ENCODE measurements at regions not wholly inside any gene's neighbourhood (a gene's known extent, or its start where the extent isn't known, plus 50 kb on each side); places are given as distances from the start of the nearest gene placed in this dataset.
"Not testable (repeated sequence)": the region's sequence is repeated elsewhere in the genome, so short reads cannot be mapped to it uniquely, and the experiment has no call there.

DNA sequence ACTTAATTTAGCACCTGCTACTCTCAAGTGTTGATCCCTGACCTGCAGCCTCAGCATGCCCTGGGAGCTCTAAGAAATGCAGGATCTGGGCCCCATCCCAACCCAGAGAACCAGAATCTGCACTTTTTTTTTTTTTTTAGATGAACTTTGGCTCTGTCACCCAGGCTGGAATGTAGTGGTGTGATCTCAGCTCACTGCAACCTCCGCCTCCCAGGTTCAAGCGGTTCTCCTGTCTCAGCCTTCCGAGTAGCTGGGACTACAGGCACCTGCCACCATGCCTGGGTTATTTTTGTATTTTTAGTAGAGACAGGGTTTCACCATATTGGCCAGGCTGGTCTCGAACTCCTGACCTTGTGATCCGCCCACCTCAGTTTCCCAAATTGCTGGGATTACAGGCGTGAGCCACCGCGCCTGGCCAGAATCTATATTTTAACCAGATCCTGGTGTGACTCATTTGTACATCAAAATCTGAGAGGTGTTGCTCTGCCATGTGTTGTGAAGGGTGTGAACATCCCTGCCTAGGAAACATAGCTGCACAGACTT lies 92.4 kb upstream of the SH3BP4 start:
- ATAC-seq (ENCODE audit: low read depth in 2 of 2); H3K4me3 ChIP-seq (ENCODE audit: low read depth, low read length); H3K27ac Mint-ChIP-seq; H3K4me1 Mint-ChIP-seq; H3K36me3 ChIP-seq (ENCODE audit: control insufficient read depth, insufficient read depth, low read length); H3K9me3 ChIP-seq (ENCODE audit: control insufficient read depth in 2 of 2, low read length in 2 of 2); DNase-seq; H3K4me3 Mint-ChIP-seq; H3K27ac ChIP-seq (ENCODE audit: insufficient read depth, low read length, poor library complexity, severe bottlenecking); H3K9me3 Mint-ChIP-seq; H3K27me3 ChIP-seq (ENCODE audit: control insufficient read depth, insufficient read depth, low read length); H3K4me1 ChIP-seq (ENCODE audit: control insufficient read depth, insufficient read depth, low read length, poor library complexity, severe bottlenecking); H3K27me3 Mint-ChIP-seq; H3K36me3 Mint-ChIP-seq: not testable (repeated sequence)

DNA sequence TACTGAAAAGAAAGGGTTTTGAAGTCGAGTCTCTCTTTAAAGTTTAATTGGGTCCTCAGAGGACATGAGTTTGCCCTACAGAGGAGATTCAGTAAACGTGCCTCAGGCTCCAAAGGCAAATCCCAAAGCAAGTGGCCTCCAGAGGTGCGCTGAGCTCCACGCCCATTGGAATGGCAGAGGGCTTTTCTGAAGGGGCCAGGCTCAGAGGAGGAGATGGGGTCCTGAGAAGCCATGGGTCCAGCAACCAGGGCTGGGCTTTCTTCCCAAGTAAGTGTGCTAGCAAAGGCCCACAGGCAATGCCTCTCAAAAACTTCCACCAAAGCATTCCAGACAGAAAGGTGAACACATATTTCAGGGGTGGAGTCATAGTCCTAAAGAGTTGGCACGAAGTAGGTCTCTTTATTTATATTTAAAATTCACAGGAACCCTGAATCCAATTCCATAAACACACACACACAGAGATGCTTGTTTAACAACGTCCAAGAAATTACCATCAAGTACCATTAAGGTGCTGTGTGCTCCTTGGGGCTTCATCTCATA lies 93.0 kb upstream of the SH3BP4 start:
- Mint-ChIP-seq H3K4me3 (no peak overlapping the region), H3K9me3 (peaks cover 0 to 6% (median 3%) of the 10 kb centered on the region in 7 donors), H3K36me3 (no peaks in the 10 kb centered on the region), H3K27ac (no peak overlapping the region), H3K27me3 (peaks cover 6% of the 10 kb centered on the region), H3K4me1 (no peaks in the 10 kb centered on the region)
- Histone ChIP-seq H3K27ac (ENCODE audit: insufficient read depth, low read length, poor library complexity, severe bottlenecking) (no peak overlapping the region), H3K27me3 (ENCODE audit: control insufficient read depth, insufficient read depth, low read length) (no peaks in the 10 kb centered on the region), H3K9me3 (ENCODE audit: control insufficient read depth in 2 of 2, low read length in 2 of 2) (no peaks in the 10 kb centered on the region), H3K4me3 (ENCODE audit: low read depth, low read length) (no peak overlapping the region), H3K4me1 (ENCODE audit: control insufficient read depth, insufficient read depth, low read length, poor library complexity, severe bottlenecking) (no peaks in the 10 kb centered on the region), H3K36me3 (ENCODE audit: control insufficient read depth, insufficient read depth, low read length) (no peaks in the 10 kb centered on the region)
- no peak for DNase-seq
- no peak for ATAC-seq (ENCODE audit: low read depth in 2 of 2)

DNA sequence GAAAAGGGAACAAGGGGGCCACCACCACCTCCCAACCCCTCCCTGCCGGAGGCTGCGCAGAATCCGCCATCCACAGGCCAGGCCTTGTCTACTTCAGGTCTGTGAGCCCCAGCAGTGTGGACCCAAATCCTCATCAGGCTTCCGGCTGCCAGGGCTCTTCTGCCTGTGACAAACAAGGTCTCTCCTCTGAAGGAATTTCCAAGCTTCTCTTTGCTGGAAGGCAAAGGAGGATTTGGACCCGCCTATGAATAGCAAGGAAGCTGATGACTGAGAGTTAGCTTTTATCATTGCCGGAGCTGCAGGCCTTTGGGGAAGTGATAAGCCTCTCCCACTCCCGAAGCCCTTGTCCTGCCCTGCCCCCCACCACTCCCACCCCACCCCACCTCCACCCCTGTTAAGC lies 93.7 kb upstream of the SH3BP4 start:
- Histone ChIP-seq H3K27me3 (ENCODE audit: control insufficient read depth, insufficient read depth, low read length) (no peaks in the 10 kb centered on the region), H3K27ac (ENCODE audit: insufficient read depth, low read length, poor library complexity, severe bottlenecking) (no peak overlapping the region), H3K4me1 (ENCODE audit: control insufficient read depth, insufficient read depth, low read length, poor library complexity, severe bottlenecking) (no peaks in the 10 kb centered on the region), H3K4me3 (ENCODE audit: low read depth, low read length) (no peak overlapping the region), H3K36me3 (ENCODE audit: control insufficient read depth, insufficient read depth, low read length) (no peaks in the 10 kb centered on the region), H3K9me3 (ENCODE audit: control insufficient read depth in 2 of 2, low read length in 2 of 2) (no peaks in the 10 kb centered on the region)
- DNase-seq (no peak), ATAC-seq (ENCODE audit: low read depth in 2 of 2) (no peak)
- Mint-ChIP-seq H3K36me3 (no peaks in the 10 kb centered on the region), H3K4me1 (no peaks in the 10 kb centered on the region), H3K9me3 (peaks cover 0 to 6% (median 3%) of the 10 kb centered on the region in 7 donors), H3K4me3 (no peak overlapping the region), H3K27me3 (peaks cover 7% of the 10 kb centered on the region), H3K27ac (no peak overlapping the region)

DNA sequence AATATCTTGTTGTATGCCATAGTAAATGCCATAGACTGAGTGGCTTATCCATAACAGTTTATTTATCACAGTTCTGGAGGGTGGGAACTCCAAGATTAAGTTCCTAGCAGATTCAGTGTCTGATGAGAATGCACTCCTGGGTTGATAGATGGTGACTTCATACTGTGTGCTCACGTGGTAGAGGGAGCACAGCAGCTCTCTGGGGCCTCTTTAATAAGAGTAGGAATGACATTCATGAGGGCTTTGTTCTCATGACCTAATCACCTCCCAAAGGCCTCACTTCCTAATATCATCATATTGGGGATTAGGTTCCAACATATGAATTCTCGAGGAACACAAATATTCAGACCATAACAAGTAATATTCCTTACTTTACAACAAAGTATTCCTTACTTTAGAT lies 98.1 kb upstream of the SH3BP4 start:
- H3K27me3 ChIP-seq (ENCODE audit: control insufficient read depth, insufficient read depth, low read length), result no peaks in the 10 kb centered on the region
- no peaks in the 10 kb centered on the region for H3K4me1 Mint-ChIP-seq
- H3K4me3 Mint-ChIP-seq, result no peak overlapping the region
- no peak overlapping the region for H3K27ac Mint-ChIP-seq
- no peaks in the 10 kb centered on the region for H3K36me3 ChIP-seq (ENCODE audit: control insufficient read depth, insufficient read depth, low read length)
- H3K27ac ChIP-seq (ENCODE audit: insufficient read depth, low read length, poor library complexity, severe bottlenecking), result no peak overlapping the region
- H3K9me3 ChIP-seq (ENCODE audit: control insufficient read depth in 2 of 2, low read length in 2 of 2), result no peaks in the 10 kb centered on the region
- no peak for DNase-seq
- H3K4me3 ChIP-seq (ENCODE audit: low read depth, low read length), result no peak overlapping the region
- no peaks in the 10 kb centered on the region for H3K36me3 Mint-ChIP-seq
- H3K4me1 ChIP-seq (ENCODE audit: control insufficient read depth, insufficient read depth, low read length, poor library complexity, severe bottlenecking), result no peaks in the 10 kb centered on the region
- H3K27me3 Mint-ChIP-seq, result peaks cover 6% of the 10 kb centered on the region
- no peak for ATAC-seq (ENCODE audit: low read depth in 2 of 2)
- peaks cover 0 to 4% (median 0%) of the 10 kb centered on the region in 7 donors for H3K9me3 Mint-ChIP-seq

DNA sequence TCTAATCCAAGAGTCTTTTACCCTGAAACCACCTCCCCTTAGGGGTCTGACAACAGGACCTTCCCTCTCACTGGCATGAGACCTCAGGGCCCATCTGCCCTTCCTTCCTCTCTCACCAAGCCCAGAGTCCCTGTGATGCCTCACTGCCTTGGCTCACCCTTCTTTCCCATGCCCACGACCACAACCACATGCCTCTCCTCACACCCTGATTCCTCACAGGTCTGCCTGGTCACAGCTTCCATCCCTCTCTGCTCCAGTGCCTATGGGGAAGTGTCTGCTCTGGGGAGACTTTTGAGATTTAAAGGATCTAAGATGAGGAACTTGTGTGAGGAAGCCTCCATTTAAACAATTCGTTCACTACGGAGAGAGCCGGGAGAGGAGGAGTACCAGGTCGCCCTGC lies 98.9 kb upstream of the SH3BP4 start:
- H3K27ac Mint-ChIP-seq, result no peak overlapping the region
- DNase-seq (no peak), ATAC-seq (ENCODE audit: low read depth in 2 of 2) (no peak)
- Histone ChIP-seq H3K27me3 (ENCODE audit: control insufficient read depth, insufficient read depth, low read length) (no peaks in the 10 kb centered on the region), H3K36me3 (ENCODE audit: control insufficient read depth, insufficient read depth, low read length) (no peaks in the 10 kb centered on the region), H3K4me1 (ENCODE audit: control insufficient read depth, insufficient read depth, low read length, poor library complexity, severe bottlenecking) (no peaks in the 10 kb centered on the region), H3K27ac (ENCODE audit: insufficient read depth, low read length, poor library complexity, severe bottlenecking) (no peak overlapping the region), H3K9me3 (ENCODE audit: control insufficient read depth in 2 of 2, low read length in 2 of 2) (no peaks in the 10 kb centered on the region), H3K4me3 (ENCODE audit: low read depth, low read length) (no peak overlapping the region)
- no peaks in the 10 kb centered on the region for H3K36me3 Mint-ChIP-seq
- H3K9me3 Mint-ChIP-seq, result peaks cover 0 to 4% (median 0%) of the 10 kb centered on the region in 7 donors
- H3K4me3 Mint-ChIP-seq, result no peak overlapping the region
- no peaks in the 10 kb centered on the region for H3K4me1 Mint-ChIP-seq
- H3K27me3 Mint-ChIP-seq, result peaks cover 6% of the 10 kb centered on the region

DNA sequence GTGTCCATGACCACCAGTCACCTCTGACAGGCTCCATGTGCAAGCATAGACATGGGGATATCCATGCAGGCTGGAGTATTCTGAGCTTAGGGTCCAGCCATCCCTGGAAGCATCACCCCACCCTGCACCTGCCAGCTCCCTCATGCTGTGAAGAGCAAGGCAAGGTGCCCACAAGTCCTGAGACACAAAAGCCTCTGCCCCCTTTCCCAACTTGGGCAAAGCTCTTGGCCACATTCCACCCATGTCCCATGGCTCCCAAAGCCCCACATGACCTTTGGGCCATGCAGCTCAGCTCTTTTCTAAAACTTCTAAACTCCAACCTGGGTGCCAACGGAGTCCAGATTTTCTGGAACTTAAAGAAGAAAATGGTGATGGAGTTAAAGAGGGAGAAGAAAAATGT lies 99.8 kb upstream of the SH3BP4 start:
- peaks cover 7% of the 10 kb centered on the region for H3K27me3 Mint-ChIP-seq
- H3K4me3 Mint-ChIP-seq, result no peak overlapping the region
- Histone ChIP-seq H3K36me3 (ENCODE audit: control insufficient read depth, insufficient read depth, low read length) (no peaks in the 10 kb centered on the region), H3K4me1 (ENCODE audit: control insufficient read depth, insufficient read depth, low read length, poor library complexity, severe bottlenecking) (no peaks in the 10 kb centered on the region), H3K27me3 (ENCODE audit: control insufficient read depth, insufficient read depth, low read length) (no peaks in the 10 kb centered on the region), H3K9me3 (ENCODE audit: control insufficient read depth in 2 of 2, low read length in 2 of 2) (no peaks in the 10 kb centered on the region), H3K27ac (ENCODE audit: insufficient read depth, low read length, poor library complexity, severe bottlenecking) (no peak overlapping the region), H3K4me3 (ENCODE audit: low read depth, low read length) (no peak overlapping the region)
- no peak overlapping the region for H3K27ac Mint-ChIP-seq
- H3K9me3 Mint-ChIP-seq, result peaks cover 0 to 4% (median 0%) of the 10 kb centered on the region in 7 donors
- H3K36me3 Mint-ChIP-seq, result no peaks in the 10 kb centered on the region
- no peak for DNase-seq
- no peaks in the 10 kb centered on the region for H3K4me1 Mint-ChIP-seq
- no peak for ATAC-seq (ENCODE audit: low read depth in 2 of 2)

DNA sequence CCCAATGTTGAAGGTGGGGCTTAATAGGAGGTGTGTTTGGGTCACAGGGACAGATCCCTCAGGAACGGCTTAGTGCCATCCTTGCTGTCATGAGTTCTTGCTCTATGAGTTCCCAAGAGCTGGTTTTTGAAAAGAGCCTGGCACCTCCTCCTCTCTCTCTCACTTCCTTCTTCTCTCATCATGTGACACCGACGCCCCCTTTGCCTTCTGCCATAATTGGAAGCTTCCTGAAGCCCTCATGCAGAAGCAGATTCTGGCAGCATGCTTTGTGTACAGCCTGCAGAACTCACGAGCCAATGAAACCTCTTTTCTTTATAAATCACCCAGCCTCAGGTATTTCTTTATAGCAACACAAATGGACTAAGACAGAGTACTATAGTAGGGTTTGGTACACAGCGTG lies 100.4 kb upstream of the SH3BP4 start:
- Mint-ChIP-seq H3K27ac (no peak overlapping the region), H3K4me3 (no peak overlapping the region), H3K36me3 (no peaks in the 10 kb centered on the region), H3K9me3 (peaks cover 0 to 4% (median 0%) of the 10 kb centered on the region in 7 donors), H3K4me1 (no peaks in the 10 kb centered on the region), H3K27me3 (peaks cover 12% of the 10 kb centered on the region)
- no peak overlapping the region for H3K27ac ChIP-seq (ENCODE audit: insufficient read depth, low read length, poor library complexity, severe bottlenecking)
- no peaks in the 10 kb centered on the region for H3K36me3 ChIP-seq (ENCODE audit: control insufficient read depth, insufficient read depth, low read length)
- H3K4me3 ChIP-seq (ENCODE audit: low read depth, low read length), result no peak overlapping the region
- H3K27me3 ChIP-seq (ENCODE audit: control insufficient read depth, insufficient read depth, low read length), result no peaks in the 10 kb centered on the region
- ATAC-seq (ENCODE audit: low read depth in 2 of 2) (no peak), DNase-seq (no peak)
- no peaks in the 10 kb centered on the region for H3K4me1 ChIP-seq (ENCODE audit: control insufficient read depth, insufficient read depth, low read length, poor library complexity, severe bottlenecking)
- no peaks in the 10 kb centered on the region for H3K9me3 ChIP-seq (ENCODE audit: control insufficient read depth in 2 of 2, low read length in 2 of 2)

DNA sequence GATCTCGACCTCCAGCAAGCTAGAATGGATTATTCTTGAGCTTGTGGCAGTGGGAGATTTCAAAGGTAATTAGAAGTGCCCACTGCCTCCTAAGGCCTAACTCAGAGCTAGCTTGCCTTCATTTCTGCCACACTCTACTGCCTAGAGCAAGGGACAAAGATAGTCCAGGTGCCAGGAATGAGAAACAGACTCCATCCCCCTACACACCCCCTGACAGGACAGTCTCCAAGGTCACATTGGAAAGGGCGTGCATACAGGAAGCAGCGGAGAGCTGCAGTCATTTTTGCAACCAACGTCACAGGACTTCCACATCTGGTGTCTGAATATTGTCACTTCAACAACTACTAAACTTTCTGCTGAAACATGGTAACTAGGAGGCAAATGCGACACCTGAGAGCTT lies 101.0 kb upstream of the SH3BP4 start:
- Mint-ChIP-seq H3K27ac (no peak overlapping the region), H3K36me3 (no peaks in the 10 kb centered on the region), H3K4me1 (no peaks in the 10 kb centered on the region), H3K4me3 (no peak overlapping the region), H3K9me3 (peaks cover 0 to 4% (median 0%) of the 10 kb centered on the region in 7 donors), H3K27me3 (peaks cover 12% of the 10 kb centered on the region)
- ATAC-seq (ENCODE audit: low read depth in 2 of 2) (no peak), DNase-seq (no peak)
- Histone ChIP-seq H3K4me3 (ENCODE audit: low read depth, low read length) (no peak overlapping the region), H3K4me1 (ENCODE audit: control insufficient read depth, insufficient read depth, low read length, poor library complexity, severe bottlenecking) (no peaks in the 10 kb centered on the region), H3K27ac (ENCODE audit: insufficient read depth, low read length, poor library complexity, severe bottlenecking) (no peak overlapping the region), H3K27me3 (ENCODE audit: control insufficient read depth, insufficient read depth, low read length) (no peaks in the 10 kb centered on the region), H3K36me3 (ENCODE audit: control insufficient read depth, insufficient read depth, low read length) (no peaks in the 10 kb centered on the region), H3K9me3 (ENCODE audit: control insufficient read depth in 2 of 2, low read length in 2 of 2) (no peaks in the 10 kb centered on the region)

Data from CD4-positive, CD25-positive, alpha-beta regulatory T cell (primary cell).